Fibroblast of skin of scalp (primary cell): ENCODE measurements at regions not wholly inside any gene's neighbourhood (a gene's known extent, or its start where the extent isn't known, plus 50 kb on each side); places are given as distances from the start of the nearest gene placed in this dataset.
A peak's percentile ranks its signal among the peaks of the same experiment; 100 is the strongest.

Experiments used
- DNase-seq: peaks from one replicate; pipeline ENCODE4 v3.0.0-alpha.2; 2013

DNA sequence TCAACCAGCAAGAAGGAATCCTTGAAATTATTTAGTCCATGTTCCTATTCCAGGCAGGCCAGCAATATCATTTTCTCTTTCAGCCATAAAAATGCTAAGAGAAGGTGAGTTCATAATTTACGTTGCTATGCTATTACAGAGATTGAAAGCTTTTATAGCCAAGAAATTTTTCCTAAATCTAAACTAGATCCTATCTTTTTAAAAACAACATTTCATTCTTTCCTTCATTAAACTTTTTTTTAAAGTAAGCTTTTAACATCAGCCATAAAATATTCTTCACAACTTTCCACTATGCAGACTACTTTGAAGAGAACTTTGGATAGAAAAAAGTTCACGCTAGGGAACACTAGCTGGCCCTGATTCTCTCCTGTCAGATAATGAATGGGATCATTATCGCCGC lies 159.8 kb downstream of the RPS12 start:
- no peak for DNase-seq

DNA sequence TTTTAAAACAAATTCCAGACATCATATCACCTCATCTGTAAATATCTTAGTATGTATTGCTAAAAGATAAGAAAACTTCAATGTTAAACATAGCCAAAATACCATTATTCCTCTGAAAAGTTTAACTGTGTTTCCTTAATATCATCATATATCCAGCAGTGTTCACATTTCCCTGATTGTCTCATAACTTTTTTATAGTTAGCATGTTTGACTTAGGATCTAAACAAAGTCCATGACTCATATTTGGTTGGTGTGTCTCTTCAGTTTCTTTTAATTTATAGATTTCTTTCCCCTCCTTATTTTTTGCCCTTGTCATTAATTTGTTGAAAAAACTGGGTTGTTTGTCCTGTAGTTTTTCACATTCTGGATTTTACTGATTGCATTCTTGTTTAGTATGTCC lies 163.0 kb downstream of the RPS12 start:
- DNase-seq, result no peak

DNA sequence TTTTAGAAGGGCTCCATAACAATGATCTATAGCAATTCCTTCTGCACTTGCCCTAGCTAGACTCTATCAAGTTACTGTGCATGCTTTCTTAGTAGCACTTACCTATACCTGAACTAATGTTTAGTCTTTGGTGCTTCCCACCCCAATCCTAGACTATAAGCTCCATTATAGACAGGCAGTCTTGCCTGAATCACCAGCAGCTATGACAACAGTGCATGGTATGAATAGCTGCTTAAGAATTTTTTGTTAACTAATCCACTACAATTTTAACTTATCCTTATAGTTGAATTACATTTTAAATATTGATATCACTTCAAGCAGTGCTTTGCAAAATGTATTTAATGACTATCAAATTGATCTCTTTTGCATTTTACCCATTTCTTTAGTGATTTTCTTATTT lies 164.3 kb downstream of the RPS12 start:
- no peak for DNase-seq

- no peak for DNase-seq
Observed at GRCh38 chr6:132993738-132994137, 179.4 kb downstream of the RPS12 start.

DNA sequence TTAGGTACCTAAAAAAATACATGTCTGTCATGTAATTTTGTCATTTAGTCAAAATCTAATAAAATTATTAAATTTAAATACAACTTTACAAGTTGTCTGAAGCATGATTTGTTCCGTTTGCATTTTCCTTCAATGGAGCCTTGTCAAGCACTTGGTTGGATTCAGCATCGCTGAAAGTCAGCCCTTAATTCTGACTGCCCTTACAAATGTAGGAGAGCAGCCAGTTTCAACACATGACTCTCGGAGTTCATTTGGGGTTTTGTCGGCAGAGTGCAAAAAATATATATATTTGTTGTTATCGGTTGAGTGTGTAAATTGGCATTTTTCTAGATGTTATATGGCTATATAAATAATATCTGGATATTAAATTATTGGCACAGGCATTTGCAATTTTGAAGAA lies 180.6 kb downstream of the RPS12 start:
- no peak for DNase-seq

DNA sequence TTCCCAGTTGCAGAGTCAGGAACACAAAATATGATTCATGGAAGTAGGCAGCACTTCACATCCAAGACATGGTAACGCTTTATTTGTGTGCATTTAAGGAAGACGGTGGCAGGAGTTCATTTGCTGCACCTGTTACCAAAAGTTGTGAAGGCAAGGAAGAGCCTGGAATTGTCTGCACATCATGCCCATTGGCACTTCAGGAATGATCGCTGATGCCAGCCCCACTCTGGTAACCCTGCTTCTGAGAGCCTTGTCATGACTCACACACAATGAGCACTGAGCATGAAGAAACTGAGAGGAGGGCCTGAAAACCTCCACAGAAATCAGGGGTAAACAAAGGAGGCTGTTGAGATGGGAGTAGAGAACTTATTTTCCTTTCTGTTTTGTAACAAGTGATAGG lies 181.1 kb downstream of the RPS12 start:
- no peak for DNase-seq

DNA sequence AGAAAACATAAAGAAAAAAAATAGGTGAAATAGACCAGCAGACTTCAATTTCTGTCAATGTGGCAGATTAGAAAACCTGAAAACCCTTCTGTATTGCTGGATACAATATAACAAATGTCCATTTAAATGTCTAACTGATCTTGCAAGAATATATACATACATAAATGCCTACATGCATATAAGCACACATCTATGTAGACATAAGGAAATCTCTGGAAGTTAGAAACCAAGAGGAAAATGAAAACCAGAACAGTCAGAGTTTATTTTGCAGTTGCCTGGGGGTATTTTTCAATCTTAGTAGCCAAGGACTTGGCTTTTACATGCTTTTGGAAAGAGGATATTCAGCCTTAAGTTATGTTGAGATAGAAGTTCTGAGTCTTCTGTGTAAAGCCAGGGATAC lies 184.0 kb downstream of the RPS12 start:
- no peak for DNase-seq

GRCh38 chr6:133001040-133001565 lies 186.7 kb downstream of the RPS12 start:
- DNase-seq, result no peak

- DNase-seq, result no peak
Observed at GRCh38 chr6:133004304-133004884, 190.0 kb downstream of the RPS12 start.

- DNase-seq, result no peak
Observed at GRCh38 chr6:133012774-133013173, 198.4 kb downstream of the RPS12 start.

DNA sequence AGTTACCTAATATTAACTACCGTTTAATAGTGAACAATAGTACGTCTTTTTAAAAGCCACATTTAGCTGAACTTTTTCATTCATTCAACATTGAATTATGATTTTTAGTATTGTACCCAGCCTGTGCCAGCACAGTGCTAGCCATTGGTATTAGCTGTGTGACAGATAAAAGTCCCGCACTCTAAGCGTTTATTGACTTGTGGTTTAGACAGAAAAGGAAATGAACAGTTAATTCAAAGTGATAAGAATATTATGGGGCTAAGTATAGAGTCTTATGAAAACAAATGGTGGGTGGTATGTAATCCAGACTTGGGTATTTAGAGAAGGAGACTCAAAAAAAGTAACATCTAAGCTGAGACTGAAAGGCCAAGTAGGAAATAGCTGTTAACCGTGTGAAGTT lies 202.3 kb downstream of the RPS12 start:
- DNase-seq, result no peak

DNA sequence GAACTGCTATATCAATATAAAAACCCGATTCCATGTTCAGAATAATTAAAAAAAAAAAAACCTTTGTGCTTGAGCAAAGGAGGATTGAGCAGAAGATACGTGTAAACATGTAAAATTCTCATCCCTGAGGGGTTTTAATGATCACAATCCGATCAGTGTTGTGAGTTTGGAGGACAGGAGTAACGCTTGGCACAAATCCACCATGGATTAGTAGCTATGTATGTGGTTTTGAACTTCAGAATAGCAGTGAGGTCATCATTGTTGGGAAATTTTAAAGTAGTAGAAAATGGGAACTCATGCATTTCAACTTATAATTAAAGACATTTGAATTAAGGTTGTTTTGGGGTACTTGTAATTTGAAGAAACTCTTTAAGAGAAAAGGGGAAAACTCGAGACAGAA lies 203.2 kb downstream of the RPS12 start:
- DNase-seq, result peak; percentile 49

DNA sequence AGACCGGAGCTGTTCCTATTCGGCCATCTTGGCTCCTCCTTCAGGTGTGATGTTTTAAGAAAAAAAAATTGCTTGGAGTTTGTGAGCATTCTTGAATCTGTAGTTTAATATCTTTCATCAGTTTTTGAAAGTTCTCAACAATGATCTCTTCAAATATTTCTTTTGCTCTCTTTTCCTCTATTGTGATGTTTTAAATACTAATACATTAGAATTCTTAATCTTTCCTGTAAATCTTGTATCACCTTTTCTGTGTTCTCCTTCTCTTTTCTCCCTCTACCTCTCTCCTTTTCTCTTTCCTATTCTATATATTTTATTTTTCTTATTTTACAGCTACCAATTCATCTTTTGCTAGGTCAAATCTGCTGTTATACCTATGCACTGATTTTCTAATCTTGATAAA lies 212.3 kb downstream of the RPS12 start:
- no peak for DNase-seq

DNA sequence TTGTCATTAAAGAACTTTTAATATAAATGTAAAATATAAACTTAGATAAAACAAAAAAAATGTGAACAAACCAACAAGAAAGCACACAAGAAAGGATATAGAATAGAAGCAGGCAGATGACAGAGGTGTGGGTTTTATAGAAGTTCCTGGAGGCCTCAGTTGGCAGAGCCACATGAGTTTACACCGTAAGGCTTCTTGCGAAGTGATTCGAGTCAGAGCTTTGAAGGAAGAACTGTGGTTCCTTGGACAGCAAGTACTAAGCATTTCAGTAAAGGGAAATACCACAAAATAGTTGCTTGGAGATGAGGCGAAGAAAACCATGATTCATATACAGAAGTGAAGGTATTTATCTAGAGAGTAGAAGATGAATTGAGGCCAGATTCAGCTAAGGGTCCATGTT lies 207.9 kb upstream of the EYA4 start:
- no peak for DNase-seq

DNA sequence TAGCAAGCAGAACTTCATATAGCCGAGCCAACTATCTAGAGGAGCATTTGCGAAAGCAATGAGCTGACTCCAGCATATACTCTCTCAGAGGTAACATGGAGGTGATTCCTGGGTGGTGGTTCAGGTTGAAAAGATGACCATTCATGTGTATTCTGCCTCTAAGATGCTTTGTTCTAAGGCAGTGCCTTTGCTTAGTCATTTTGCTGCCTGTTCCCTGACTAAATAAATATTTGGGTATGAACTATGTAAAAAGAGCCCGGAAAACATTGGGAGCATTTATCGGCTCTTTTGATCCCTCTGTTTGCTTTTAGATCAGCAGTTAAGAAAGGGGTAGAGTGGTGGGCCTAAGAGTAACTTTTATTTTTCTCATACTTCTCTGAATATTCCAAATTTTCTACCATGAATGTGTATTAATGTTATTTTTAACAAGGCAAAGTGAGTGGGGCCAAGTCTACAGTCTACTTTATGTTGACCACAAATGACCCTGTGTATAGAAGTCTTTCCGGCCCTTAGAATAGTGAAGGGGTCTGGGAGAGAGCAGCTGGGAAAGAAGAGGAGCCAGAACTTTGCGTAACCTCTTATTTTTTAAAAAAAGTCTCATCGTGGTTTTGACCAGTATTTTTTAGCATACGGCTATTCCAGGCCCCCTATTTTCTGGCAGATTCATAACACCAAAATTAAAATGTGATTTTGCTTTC lies 206.5 kb upstream of the EYA4 start:
- DNase-seq, result no peak

- DNase-seq, result peak; percentile 54
Observed at GRCh38 chr6:133040094-133040802, 200.9 kb upstream of the EYA4 start.

GRCh38 chr6:133040803-133041419 lies 200.2 kb upstream of the EYA4 start:
- DNase-seq, result no peak

DNA sequence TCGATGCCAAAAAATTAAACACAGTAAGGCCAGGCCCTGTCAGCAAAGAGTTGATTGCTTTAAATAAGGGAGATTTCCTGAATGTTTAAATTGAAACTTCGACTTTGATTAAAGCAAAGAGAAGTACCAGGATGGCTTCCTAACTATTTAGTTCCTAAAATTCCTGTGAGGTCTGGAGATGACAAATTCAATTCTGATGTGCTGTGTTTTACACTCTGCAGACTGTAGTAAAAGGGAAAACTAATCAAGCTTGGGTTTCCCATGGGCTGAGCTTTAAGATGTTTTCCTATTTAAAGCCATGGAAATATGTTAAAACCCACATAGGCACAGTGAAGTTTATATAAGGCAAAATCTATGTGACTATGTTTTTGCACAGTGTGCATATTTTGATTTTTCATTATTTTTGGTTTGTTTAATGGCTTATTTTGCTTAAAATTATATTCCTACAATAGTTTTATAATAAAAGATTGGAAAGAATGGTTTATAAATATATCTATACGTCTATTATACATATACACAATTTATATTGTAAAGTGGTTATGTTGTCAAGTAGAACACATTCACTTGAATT lies 198.5 kb upstream of the EYA4 start:
- DNase-seq, result no peak

DNA sequence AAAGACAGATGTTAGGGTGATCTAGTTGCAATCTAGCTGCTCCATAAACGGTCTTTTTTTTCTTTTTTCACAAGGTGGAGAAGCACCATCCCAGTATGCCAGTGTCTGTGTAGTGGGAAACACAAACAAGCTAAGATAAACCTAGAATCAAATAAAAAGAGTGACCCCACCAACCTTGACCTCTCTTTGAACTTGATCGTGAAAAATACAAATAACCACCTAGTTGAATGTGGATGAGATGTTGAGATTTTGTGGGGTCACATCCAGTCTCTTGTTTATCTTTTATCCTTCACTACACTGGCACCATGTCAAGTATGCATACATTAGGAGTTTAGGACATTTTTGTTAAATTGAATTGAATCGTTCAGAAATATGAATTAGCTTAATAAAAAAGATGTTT lies 194.6 kb upstream of the EYA4 start:
- no peak for DNase-seq

GRCh38 chr6:133047065-133047665 lies 194.0 kb upstream of the EYA4 start:
- no peak for DNase-seq

GRCh38 chr6:133047706-133048105 lies 193.5 kb upstream of the EYA4 start:
- no peak for DNase-seq

DNA sequence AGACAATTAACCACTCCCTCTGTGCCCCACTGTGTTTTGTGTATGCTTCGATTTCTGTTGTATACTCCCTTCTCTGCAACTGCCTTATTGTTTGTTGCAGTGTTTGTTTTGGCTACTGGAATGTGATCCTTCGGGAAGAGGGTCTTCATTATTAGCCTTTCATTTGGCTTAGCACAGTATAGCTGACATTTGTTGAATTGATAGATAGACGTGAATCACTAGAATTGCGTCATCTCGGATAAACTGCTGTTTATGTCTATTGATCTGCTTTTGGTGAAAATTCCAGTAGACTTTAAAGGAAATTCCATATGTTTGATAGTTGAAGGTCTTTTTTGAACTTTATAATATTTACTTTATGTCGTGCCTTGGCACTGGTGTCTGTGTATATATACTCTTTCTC lies 189.9 kb upstream of the EYA4 start:
- no peak for DNase-seq

GRCh38 chr6:133052465-133052864 lies 188.7 kb upstream of the EYA4 start:
- DNase-seq, result no peak
